H1 (cell line): ENCODE measurements at regions not wholly inside any gene's neighbourhood (a gene's known extent, or its start where the extent isn't known, plus 50 kb on each side); places are given as distances from the start of the nearest gene placed in this dataset.

Experiments
- CTCF ChIA-PET: fragments of 300-600 bp; sonication (Branson Sonifier 250); formaldehyde crosslinking; loops from one replicate; lab custom pipeline; 2021; ENCODE audit not compliant: partially characterized antibody; lab: Charles Lee
- POLR2A ChIA-PET: fragments of 300-600 bp; sonication (Branson Sonifier 250); formaldehyde crosslinking; loops from one replicate; lab custom pipeline; 2021; ENCODE audit warnings: inconsistent platforms; ENCODE audit not compliant: partially characterized antibody; lab: Charles Lee
- DNase-seq, 2 experiments: peaks; one replicate each; pipeline versions ENCODE4 v3.0.0 to v3.0.0-alpha.2; 2010 to 2022; ENCODE audit warnings: low spot score in 2 of 2, low read depth in 1 of 2, mixed read lengths in 1 of 2
- FAIRE-seq: peaks from 2 replicates; lab custom pipeline; 2011; peaks lifted over from hg19 to GRCh38; lab: Jason Lieb, UNC
- H2AFZ ChIP-seq: 2 replicates; pipeline ENCODE4 v1.8.1; 2012; ENCODE audit warnings: low read length, inconsistent platforms
- H2AK5ac ChIP-seq: 2 replicates; pipeline ENCODE4 v1.6.1; 2013; ENCODE audit warnings: low read depth, low read length
- H2BK120ac ChIP-seq: replicated peaks from 2 replicates; pipeline ENCODE3; 2013; ENCODE audit warnings: low read depth, low read length, inconsistent platforms
- H2BK12ac ChIP-seq: 2 replicates; pipeline ENCODE4 v1.6.1; 2013; ENCODE audit warnings: low read depth, low read length
- H2BK15ac ChIP-seq: 2 replicates; pipeline ENCODE4 v1.6.1; 2013; ENCODE audit warnings: low read length
- H2BK20ac ChIP-seq: 2 replicates; pipeline ENCODE4 v1.6.1; 2013; ENCODE audit warnings: low read length
- H2BK5ac ChIP-seq: 2 replicates; pipeline ENCODE4 v1.6.1; 2013; ENCODE audit warnings: low read depth, low read length
- H3K14ac ChIP-seq: 2 replicates; pipeline ENCODE4 v1.6.1; 2013; ENCODE audit warnings: inconsistent platforms; ENCODE audit not compliant: insufficient read length
- H3K18ac ChIP-seq: 2 replicates; pipeline ENCODE4 v1.6.1; 2013; ENCODE audit warnings: low read length; ENCODE audit errors: extremely low read depth
- H3K23ac ChIP-seq: 2 replicates; pipeline ENCODE4 v1.6.1; 2013; ENCODE audit warnings: inconsistent platforms; ENCODE audit not compliant: insufficient read length
- H3K23me2 ChIP-seq: 2 replicates; pipeline ENCODE4 v1.6.1; 2013; ENCODE audit warnings: low read depth, low read length
- H3K27ac ChIP-seq: 2 replicates; pipeline ENCODE4 v1.6.1; 2011; ENCODE audit warnings: low read depth, low read length, inconsistent platforms
- H3K27me3 ChIP-seq, 4 experiments: replicated peaks in 1 of 4; 1 replicate in 1 of 4; 2 replicates in 3 of 4; pipeline versions ENCODE4 v1.6.1 to v1.8.1; 2011 to 2013; ENCODE audit warnings: low read length in 3 of 4, mild to moderate bottlenecking in 3 of 4, inconsistent platforms in 2 of 4, mixed read lengths in 2 of 4, moderate library complexity in 1 of 4; ENCODE audit not compliant: control insufficient read depth in 3 of 4, insufficient read depth in 3 of 4; ENCODE audit errors: extremely low read depth in 1 of 4
- H3K36me3 ChIP-seq, 4 experiments: 2 replicates each; pipeline versions ENCODE4 v1.6.1 to v1.8.1; 2011 to 2013; ENCODE audit warnings: mild to moderate bottlenecking in 4 of 4, low read length in 3 of 4, moderate library complexity in 2 of 4, control low read depth in 1 of 4, inconsistent platforms in 1 of 4; ENCODE audit not compliant: insufficient read depth in 4 of 4, control insufficient read depth in 2 of 4
- H3K4ac ChIP-seq: replicated peaks from 2 replicates; pipeline ENCODE3; 2013; ENCODE audit warnings: low read length, low read depth, mixed read lengths, inconsistent platforms; ENCODE audit not compliant: insufficient read length
- H3K4me1 ChIP-seq, 4 experiments: replicated peaks in 1 of 4; 1 replicate in 1 of 4; 2 replicates in 3 of 4; pipeline versions ENCODE4 v1.6.1 to v1.8.1; 2011 to 2013; ENCODE audit warnings: low read length in 3 of 4, inconsistent platforms in 2 of 4, mixed read lengths in 1 of 4; ENCODE audit not compliant: insufficient read depth in 4 of 4, control insufficient read depth in 3 of 4
- H3K4me2 ChIP-seq, 2 experiments: 2 replicates each; pipeline versions ENCODE4 v1.6.1 to v1.8.1; 2011 to 2013; ENCODE audit warnings: low read depth in 2 of 2, low read length in 2 of 2, control low read depth in 1 of 2, inconsistent platforms in 1 of 2, mild to moderate bottlenecking in 1 of 2; ENCODE audit not compliant: insufficient read depth in 1 of 2
- H3K4me3 ChIP-seq, 4 experiments: fragments of 200-600, 300-600 bp in 1 of 4; sonication (generic), shearing (Covaris generic), sonication (Bioruptor Twin) in 1 of 4; 2 replicates each; pipeline versions ENCODE4 v1.5.1 to v1.8.1; 2011 to 2016; ENCODE audit warnings: low read length in 4 of 4, low read depth in 3 of 4, control low read depth in 2 of 4, inconsistent platforms in 2 of 4, mild to moderate bottlenecking in 2 of 4, mixed read lengths in 1 of 4, moderate library complexity in 1 of 4; ENCODE audit not compliant: insufficient read depth in 2 of 4; ENCODE audit errors: extremely low read depth in 1 of 4
- H3K56ac ChIP-seq: replicated peaks from 2 replicates; pipeline ENCODE3; 2013; ENCODE audit warnings: low read depth, mild to moderate bottlenecking, mixed read lengths, low read length, inconsistent platforms; ENCODE audit not compliant: insufficient read length
- H3K79me1 ChIP-seq: 2 replicates; pipeline ENCODE4 v1.6.1; 2013; ENCODE audit warnings: low read depth, low read length, control low read depth
- H3K79me2 ChIP-seq, 2 experiments: 2 replicates each; pipeline versions ENCODE4 v1.6.1 to v1.8.1; 2012 to 2013; ENCODE audit warnings: low read length in 2 of 2, mild to moderate bottlenecking in 2 of 2, inconsistent platforms in 1 of 2; ENCODE audit not compliant: insufficient read depth in 2 of 2, control insufficient read depth in 1 of 2
- H3K9ac ChIP-seq, 4 experiments: replicated peaks in 1 of 4; 1 replicate in 1 of 4; 2 replicates in 3 of 4; pipeline versions ENCODE4 v1.6.1 to v1.8.1; 2011 to 2013; ENCODE audit warnings: low read depth in 3 of 4, low read length in 3 of 4, control low read depth in 2 of 4, mild to moderate bottlenecking in 2 of 4, moderate library complexity in 2 of 4, inconsistent platforms in 1 of 4; ENCODE audit errors: extremely low read depth in 1 of 4
- H3K9me3 ChIP-seq, 2 experiments: 2 replicates each; pipeline versions ENCODE4 v1.6.1 to v1.8.1; 2012 to 2013; ENCODE audit warnings: mild to moderate bottlenecking in 2 of 2, moderate library complexity in 2 of 2, control low read depth in 1 of 2, inconsistent platforms in 1 of 2, low read depth in 1 of 2, low read length in 1 of 2, mixed read lengths in 1 of 2; ENCODE audit not compliant: insufficient read depth in 2 of 2
- H4K20me1 ChIP-seq, 2 experiments: replicated peaks in 1 of 2; 2 replicates each; pipeline versions ENCODE3 to v1.8.1; 2011 to 2013; ENCODE audit warnings: inconsistent platforms in 2 of 2, low read length in 2 of 2, mild to moderate bottlenecking in 1 of 2; ENCODE audit not compliant: insufficient read depth in 2 of 2, control insufficient read depth in 1 of 2
- H4K5ac ChIP-seq: 2 replicates; pipeline ENCODE4 v1.6.1; 2013; ENCODE audit warnings: low read length, low read depth, mixed read lengths, inconsistent platforms; ENCODE audit not compliant: insufficient read length
- H4K8ac ChIP-seq: 2 replicates; pipeline ENCODE4 v1.8.0; 2013; ENCODE audit warnings: mild to moderate bottlenecking, moderate library complexity, low read length, inconsistent platforms; ENCODE audit not compliant: insufficient read depth; ENCODE audit errors: extremely low read depth
- H4K91ac ChIP-seq: replicated peaks from 2 replicates; pipeline ENCODE3; 2013; ENCODE audit warnings: low read length, mixed read lengths, inconsistent platforms; ENCODE audit not compliant: insufficient read length
- JUND ChIP-seq: IDR thresholded peaks from 2 replicates; pipeline ENCODE4 v1.6.1; 2011; ENCODE audit warnings: mild to moderate bottlenecking, improper control_type of control experiment, low read length
- WGBS, 2 experiments: shearing (Covaris generic) in 1 of 2; methylation state at CpG; one replicate each; pipeline versions ENCODE4 v1.1.6 to v1.1.7; 2013 to 2015; ENCODE audit warnings: low lambda C conversion rate in 2 of 2, mixed read lengths in 2 of 2, inconsistent platforms in 1 of 2, low coverage in 1 of 2, missing lambda C conversion rate in 1 of 2; ENCODE audit not compliant: insufficient replicate concordance in 2 of 2, insufficient coverage in 1 of 2, insufficient read length in 1 of 2; ENCODE audit errors: extremely low coverage in 1 of 2, missing lambda C conversion rate in 1 of 2; 5-methylcytosine and 5-hydroxymethylcytosine counted together

- H2AFZ ChIP-seq, result no peak overlapping the region
- no peaks in the 10 kb centered on the region for H3K79me1 ChIP-seq
- H4K91ac ChIP-seq, result no peak overlapping the region
- H3K23ac ChIP-seq, result no peak overlapping the region
- DNase-seq (no peak), FAIRE-seq (no peak)
- no peak overlapping the region for H4K8ac ChIP-seq
- H3K18ac ChIP-seq, result no peak overlapping the region
- H2AK5ac ChIP-seq, result no peak overlapping the region
- H3K4me3 ChIP-seq, result no peak overlapping the region
- no peaks in the 10 kb centered on the region for H3K36me3 ChIP-seq
- 89% methylated on average over 3 of the region's 3 CpGs; no CpG with 5 or more reads in 1 of the 2 experiments for WGBS, 2 experiments
- no peak overlapping the region for H3K4me2 ChIP-seq
- ChIA-PET CTCF (no interaction called here), POLR2A (no interaction called here)
- no peaks in the 10 kb centered on the region for H3K79me2 ChIP-seq
- no peak overlapping the region for H4K5ac ChIP-seq
- H2BK5ac ChIP-seq, result no peak overlapping the region
- H3K56ac ChIP-seq, result no peak overlapping the region
- no peak overlapping the region for H2BK15ac ChIP-seq
- no peak overlapping the region for H3K14ac ChIP-seq
- no peak overlapping the region for H2BK12ac ChIP-seq
- no peaks in the 10 kb centered on the region for H4K20me1 ChIP-seq
- 0 out of 2 replicates have a peak, but pooled peaks cover 2% of the 10 kb centered on the region for H3K23me2 ChIP-seq
- H3K9ac ChIP-seq, result no peak overlapping the region
- H3K27me3 ChIP-seq, result no peaks in the 10 kb centered on the region
- H2BK120ac ChIP-seq, result no peak overlapping the region
- no peak for TF ChIP-seq JUND
- no peaks in the 10 kb centered on the region for H3K9me3 ChIP-seq
- H3K27ac ChIP-seq, result no peak overlapping the region
- no peak overlapping the region for H3K4ac ChIP-seq
- H3K4me1 ChIP-seq, result no peaks in the 10 kb centered on the region
- H2BK20ac ChIP-seq, result no peak overlapping the region
Measured at GRCh38 chr15:96966554-96966953, 636.1 kb downstream of the NR2F2 start.
